GM23338 (cell line): ENCODE measurements at regions not wholly inside any gene's neighbourhood (a gene's known extent, or its start where the extent isn't known, plus 50 kb on each side); places are given as distances from the start of the nearest gene placed in this dataset.

Experiments
- ATAC-seq: fragments of 200-7000 bp; cut with Tn5 transposase; 3 replicates; pipeline ENCODE4 v1.9.1; 2020
- DNase-seq: peaks from one replicate; pipeline ENCODE4 v3.0.0-alpha.2; 2015; ENCODE audit warnings: low spot score
- H2AFZ ChIP-seq: fragments of 200-600 bp; sonication (generic); 2 replicates; pipeline ENCODE4 v1.8.0; 2016; ENCODE audit warnings: antibody characterized with exemption, mild to moderate bottlenecking, moderate library complexity
- H3F3A ChIP-seq: fragments of 200-600 bp; sonication (generic); replicated peaks from 2 replicates; pipeline ENCODE4 v1.8.0; 2017; ENCODE audit warnings: antibody characterized with exemption, mixed run types, low read depth
- H3K27ac ChIP-seq: fragments of 200-600 bp; sonication (generic); 2 replicates; pipeline ENCODE4 v1.6.1; 2016; ENCODE audit warnings: low read depth
- H3K27me3 ChIP-seq: fragments of 200-600 bp; sonication (generic); 2 replicates; pipeline ENCODE4 v1.8.0; 2016; ENCODE audit warnings: mild to moderate bottlenecking, mixed run types, moderate library complexity; ENCODE audit not compliant: insufficient read depth
- H3K36me3 ChIP-seq: fragments of 200-600 bp; sonication (generic); 2 replicates; pipeline ENCODE4 v1.8.0; 2016; ENCODE audit warnings: mild to moderate bottlenecking; ENCODE audit not compliant: insufficient read depth
- H3K4me1 ChIP-seq: fragments of 200-600 bp; sonication (generic); 2 replicates; pipeline ENCODE4 v1.8.0; 2016; ENCODE audit warnings: mild to moderate bottlenecking, moderate library complexity; ENCODE audit not compliant: insufficient read depth
- H3K4me2 ChIP-seq: fragments of 200-600 bp; sonication (generic); 2 replicates; pipeline ENCODE4 v1.7.1; 2017; ENCODE audit warnings: mixed run types
- H3K4me3 ChIP-seq: fragments of 200-600 bp; sonication (generic); 2 replicates; pipeline ENCODE4 v1.6.1; 2016; ENCODE audit warnings: mixed run types
- H3K79me2 ChIP-seq: fragments of 200-600 bp; sonication (generic); replicated peaks from 2 replicates; pipeline ENCODE4 v1.8.0; 2017; ENCODE audit warnings: mild to moderate bottlenecking; ENCODE audit not compliant: insufficient read depth
- H3K9me2 ChIP-seq: fragments of 200-600 bp; sonication (generic); 2 replicates; pipeline ENCODE4 v1.8.0; 2017; ENCODE audit not compliant: insufficient read depth
- H4K20me1 ChIP-seq: fragments of 200-600 bp; sonication (generic); replicated peaks from 2 replicates; pipeline ENCODE4 v1.8.0; 2017; ENCODE audit warnings: mild to moderate bottlenecking; ENCODE audit not compliant: insufficient read depth
- H3K27ac Mint-ChIP-seq: 2 replicates; pipeline ENCODE4 v1.8.0; 2020; ENCODE audit warnings: inconsistent platforms, mild to moderate bottlenecking, moderate library complexity, mixed read lengths
- H3K27me3 Mint-ChIP-seq: 3 replicates; pipeline ENCODE4 v1.8.0; 2022; ENCODE audit warnings: low read depth, mild to moderate bottlenecking, moderate library complexity, mixed read lengths, inconsistent platforms; ENCODE audit not compliant: insufficient read depth, poor library complexity
- H3K36me3 Mint-ChIP-seq: 3 replicates; pipeline ENCODE4 v1.8.0; 2021; ENCODE audit warnings: low read depth, mild to moderate bottlenecking, inconsistent platforms, moderate library complexity, mixed read lengths
- H3K4me1 Mint-ChIP-seq: 3 replicates; pipeline ENCODE4 v1.8.0; 2020; ENCODE audit warnings: mild to moderate bottlenecking, inconsistent platforms, mixed read lengths
- H3K4me3 Mint-ChIP-seq: 3 replicates; pipeline ENCODE4 v1.8.0; 2021; ENCODE audit warnings: moderate library complexity, mild to moderate bottlenecking, inconsistent platforms, mixed read lengths
- H3K9me3 Mint-ChIP-seq: 3 replicates; pipeline ENCODE4 v1.8.0; 2020; ENCODE audit warnings: moderate library complexity, mild to moderate bottlenecking, inconsistent platforms, mixed read lengths
- CREB1 ChIP-seq: fragments of 250-450 bp; sonication (Bioruptor Pico); IDR thresholded peaks from 2 replicates; pipeline ENCODE4 v1.5.0; 2020; ENCODE audit warnings: low read depth, mild to moderate bottlenecking, moderate library complexity
- CTCF ChIP-seq, 2 experiments: fragments of 200-600 bp in 1 of 2; sonication (generic) in 1 of 2; conservative IDR thresholded peaks; 2 replicates each; pipeline versions ENCODE4 v1.5.1 to v1.6.1; 2016 to 2017; ENCODE audit warnings: antibody characterized with exemption in 2 of 2, low read depth in 2 of 2, mild to moderate bottlenecking in 2 of 2, moderate library complexity in 1 of 2
- ETS1 ChIP-seq: IDR thresholded peaks from 2 replicates; pipeline ENCODE4 v1.6.1; 2016; ENCODE audit warnings: antibody characterized with exemption
- EZH2 ChIP-seq: fragments of 200-600 bp; sonication (generic); IDR thresholded peaks from one replicate; pipeline ENCODE4 v1.8.0; 2017; ENCODE audit warnings: antibody characterized with exemption, mild to moderate bottlenecking, low read depth; ENCODE audit not compliant: unreplicated experiment
- EZH2phosphoT487 ChIP-seq: fragments of 200-600 bp; sonication (generic); IDR thresholded peaks from one replicate; pipeline ENCODE4 v1.8.1; 2018; ENCODE audit warnings: antibody characterized with exemption; ENCODE audit not compliant: unreplicated experiment
- JUNB ChIP-seq: IDR thresholded peaks from one replicate; pipeline ENCODE4 v1.6.1; 2016; ENCODE audit warnings: antibody characterized with exemption; ENCODE audit not compliant: unreplicated experiment
- NANOG ChIP-seq: IDR thresholded peaks from 2 replicates; pipeline ENCODE4 v1.6.1; 2016; ENCODE audit warnings: antibody characterized with exemption, borderline replicate concordance
- POLR2AphosphoS5 ChIP-seq: IDR thresholded peaks from 2 replicates; pipeline ENCODE4 v1.6.1; 2016; ENCODE audit warnings: antibody characterized with exemption, low read depth
- REST ChIP-seq: IDR thresholded peaks from one replicate; pipeline ENCODE4 v1.6.1; 2018; ENCODE audit warnings: antibody characterized with exemption; ENCODE audit not compliant: unreplicated experiment
- STAT1 ChIP-seq: IDR thresholded peaks from one replicate; pipeline ENCODE4 v1.6.1; 2016; ENCODE audit warnings: antibody characterized with exemption; ENCODE audit not compliant: unreplicated experiment
- ZNF114 ChIP-seq: fragments of 250-450 bp; sonication (Bioruptor Pico); IDR thresholded peaks from 2 replicates; pipeline ENCODE4 v1.5.0; 2020; ENCODE audit warnings: mild to moderate bottlenecking, moderate library complexity
- ZNF331 ChIP-seq: fragments of 250-450 bp; sonication (Bioruptor Pico); IDR thresholded peaks from 2 replicates; pipeline ENCODE4 v1.5.0; 2020; ENCODE audit warnings: low read depth, mild to moderate bottlenecking, moderate library complexity
- ZNF462 ChIP-seq: fragments of 250-450 bp; sonication (Bioruptor Pico); IDR thresholded peaks from 2 replicates; pipeline ENCODE4 v1.5.0; 2020; ENCODE audit warnings: mild to moderate bottlenecking, moderate library complexity

- no peak for TF ChIP-seq CREB1 (CRISPR knock-in tag)
- TF ChIP-seq STAT1 = no peak
- no peak for TF ChIP-seq EZH2
- TF ChIP-seq ETS1 = no peak
- no peak for TF ChIP-seq ZNF331
- no peak for TF ChIP-seq REST
- TF ChIP-seq NANOG = no peak
- TF ChIP-seq ZNF114 (CRISPR knock-in tag) = no peak
- TF ChIP-seq CTCF (conservative IDR thresholded peaks at IDR 0.05; ENCODE audit: low read depth in 2 of 2) = no peak
- TF ChIP-seq EZH2phosphoT487 = no peak
- TF ChIP-seq JUNB = no peak
- TF ChIP-seq POLR2AphosphoS5 = no peak
- no peak for TF ChIP-seq ZNF462 (CRISPR knock-in tag)
- Mint-ChIP-seq H3K4me1 (peaks cover 15% of the 10 kb centered on the region), H3K9me3 (no peaks in the 10 kb centered on the region), H3K36me3 (no peaks in the 10 kb centered on the region), H3K27ac (no peak overlapping the region), H3K27me3 (peaks cover 3% of the 10 kb centered on the region), H3K4me3 (no peak overlapping the region)
- Histone ChIP-seq H3K4me3 (no peak overlapping the region), H4K20me1 (no peaks in the 10 kb centered on the region), H3F3A (no peaks in the 10 kb centered on the region), H3K36me3 (no peaks in the 10 kb centered on the region), H3K79me2 (no peaks in the 10 kb centered on the region), H3K27me3 (no peaks in the 10 kb centered on the region), H3K4me1 (no peaks in the 10 kb centered on the region), H3K27ac (no peak overlapping the region), H3K4me2 (no peak overlapping the region), H3K9me2 (no peaks in the 10 kb centered on the region), H2AFZ (no peak overlapping the region)
- ATAC-seq (no peak), DNase-seq (no peak)
These were observed 417.2 kb upstream of the MEIS1 start for GRCh38 chr2:66017763-66018162.
